Uterus (tissue), 2 donors: ENCODE measurements at regions not wholly inside any gene's neighbourhood (a gene's known extent, or its start where the extent isn't known, plus 50 kb on each side); places are given as distances from the start of the nearest gene placed in this dataset.

ENCODE experiments used
- POLR2A ChIP-seq, 2 donors: fragments of 450-650 bp; IDR thresholded peaks; one replicate each; pipeline ENCODE4 v1.6.1; 2016; ENCODE audit warnings: antibody characterized with exemption in 2 of 2, mild to moderate bottlenecking in 1 of 2, moderate library complexity in 1 of 2
- TF ChIP-seq, protein P1 (sequence below), 4 experiments: fragments of 200-600 bp in 2 of 4; fragments of 450-650 bp in 2 of 4; sonication (generic) in 2 of 4; IDR thresholded peaks; one replicate each; pipeline ENCODE4 v1.5.1; 2016 to 2019; ENCODE audit warnings: antibody characterized with exemption in 4 of 4, mild to moderate bottlenecking in 2 of 4, moderate library complexity in 1 of 4

DNA sequence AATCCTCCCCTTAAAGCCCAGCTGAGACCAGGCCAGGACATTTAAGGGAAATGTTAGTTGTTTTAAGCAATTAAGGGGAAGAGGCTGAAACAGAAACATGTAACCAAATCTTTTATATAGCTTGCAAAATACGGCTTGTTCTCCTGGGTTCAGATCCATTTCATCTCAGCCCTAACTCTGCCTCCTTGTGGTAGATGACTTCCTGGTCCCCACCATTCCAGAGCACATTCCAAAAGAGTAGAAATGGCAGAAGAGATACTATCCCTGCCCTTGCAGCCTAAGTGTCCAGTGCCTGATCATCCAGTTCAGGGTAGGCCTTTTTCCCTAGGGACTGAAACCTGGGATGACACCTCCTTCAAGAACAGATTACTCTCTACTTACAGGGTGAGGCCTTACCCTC lies 266.2 kb upstream of the VEPH1 start:
- no peak for TF ChIP-seq POLR2A (IDR thresholded peaks at IDR 0.05)
- TF ChIP-seq, protein P1, sequence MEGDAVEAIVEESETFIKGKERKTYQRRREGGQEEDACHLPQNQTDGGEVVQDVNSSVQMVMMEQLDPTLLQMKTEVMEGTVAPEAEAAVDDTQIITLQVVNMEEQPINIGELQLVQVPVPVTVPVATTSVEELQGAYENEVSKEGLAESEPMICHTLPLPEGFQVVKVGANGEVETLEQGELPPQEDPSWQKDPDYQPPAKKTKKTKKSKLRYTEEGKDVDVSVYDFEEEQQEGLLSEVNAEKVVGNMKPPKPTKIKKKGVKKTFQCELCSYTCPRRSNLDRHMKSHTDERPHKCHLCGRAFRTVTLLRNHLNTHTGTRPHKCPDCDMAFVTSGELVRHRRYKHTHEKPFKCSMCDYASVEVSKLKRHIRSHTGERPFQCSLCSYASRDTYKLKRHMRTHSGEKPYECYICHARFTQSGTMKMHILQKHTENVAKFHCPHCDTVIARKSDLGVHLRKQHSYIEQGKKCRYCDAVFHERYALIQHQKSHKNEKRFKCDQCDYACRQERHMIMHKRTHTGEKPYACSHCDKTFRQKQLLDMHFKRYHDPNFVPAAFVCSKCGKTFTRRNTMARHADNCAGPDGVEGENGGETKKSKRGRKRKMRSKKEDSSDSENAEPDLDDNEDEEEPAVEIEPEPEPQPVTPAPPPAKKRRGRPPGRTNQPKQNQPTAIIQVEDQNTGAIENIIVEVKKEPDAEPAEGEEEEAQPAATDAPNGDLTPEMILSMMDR (IDR thresholded peaks at IDR 0.05): no peak
